M059J (cell line): ENCODE measurements at regions not wholly inside any gene's neighbourhood (a gene's known extent, or its start where the extent isn't known, plus 50 kb on each side); places are given as distances from the start of the nearest gene placed in this dataset.
A peak's percentile ranks its signal among the peaks of the same experiment; 100 is the strongest.

Experiments
- DNase-seq: peaks from one replicate; pipeline ENCODE4 v3.0.0-alpha.2; 2012; ENCODE audit warnings: low read depth

GRCh38 chr14:76306131-76306530 lies 69.8 kb upstream of the ESRRB start:
- no peak for DNase-seq

GRCh38 chr14:76307786-76308780 lies 67.9 kb upstream of the ESRRB start:
- DNase-seq: peak; percentile 9

GRCh38 chr14:76309572-76310162 lies 66.3 kb upstream of the ESRRB start:
- no peak for DNase-seq

- no peak for DNase-seq
These were observed 64.7 kb upstream of the ESRRB start for GRCh38 chr14:76311079-76311758.

GRCh38 chr14:76312821-76313220 lies 63.1 kb upstream of the ESRRB start:
- no peak for DNase-seq

GRCh38 chr14:76313303-76313702 lies 62.6 kb upstream of the ESRRB start:
- DNase-seq: no peak

- no peak for DNase-seq
These were observed 62.1 kb upstream of the ESRRB start for GRCh38 chr14:76313852-76314251.

GRCh38 chr14:76314521-76315034 lies 61.4 kb upstream of the ESRRB start:
- DNase-seq: no peak

- DNase-seq: no peak
These were observed 55.5 kb upstream of the ESRRB start for GRCh38 chr14:76320486-76320885.

- DNase-seq: no peak
These were observed 55.0 kb upstream of the ESRRB start for GRCh38 chr14:76320975-76321374.

GRCh38 chr14:76322594-76323220 lies 53.2 kb upstream of the ESRRB start:
- no peak for DNase-seq

GRCh38 chr14:76323331-76324050 lies 52.4 kb upstream of the ESRRB start:
- DNase-seq: no peak

- no peak for DNase-seq
These were observed 51.8 kb upstream of the ESRRB start for GRCh38 chr14:76324133-76324532.
